ENCODE measurements at regions not wholly inside any gene's neighbourhood (a gene's known extent, or its start where the extent isn't known, plus 50 kb on each side); places are given as distances from the start of the nearest gene placed in this dataset.

DNA sequence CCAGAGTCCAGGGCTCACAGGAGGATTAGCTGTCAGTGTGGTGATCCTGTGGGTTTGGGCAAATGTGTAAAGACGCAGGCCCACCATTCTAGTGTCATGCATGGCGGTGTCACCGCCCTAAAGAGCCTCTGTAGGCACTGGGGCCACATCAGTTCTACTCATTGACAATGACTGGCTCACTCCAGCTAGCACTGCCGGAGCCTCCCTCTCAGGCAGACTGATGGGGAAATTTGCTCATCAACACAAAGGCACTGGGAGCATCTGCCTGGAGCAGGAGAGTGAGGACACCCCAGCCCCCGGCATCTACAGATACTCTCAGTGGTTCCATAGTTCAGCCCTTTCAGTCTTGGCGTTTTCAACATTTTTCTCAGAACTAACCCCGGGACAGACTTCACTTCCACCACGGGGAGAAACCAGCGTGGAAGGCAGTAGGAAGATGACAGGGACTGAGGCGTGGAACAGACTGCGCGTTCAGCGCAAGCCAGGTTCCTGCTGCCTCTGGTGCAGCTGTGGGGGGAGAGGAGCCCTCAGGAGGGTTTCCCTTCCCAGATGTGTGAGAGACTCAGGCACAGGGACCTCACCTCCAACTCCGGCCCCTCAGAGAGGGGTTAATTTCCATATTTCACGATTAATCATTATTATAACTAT, 256.6 kb downstream of the RBFOX3 start:
- ChIA-PET CTCF (no interaction called here), POLR2A (no interaction called here)
- TF ChIP-seq, protein P1, sequence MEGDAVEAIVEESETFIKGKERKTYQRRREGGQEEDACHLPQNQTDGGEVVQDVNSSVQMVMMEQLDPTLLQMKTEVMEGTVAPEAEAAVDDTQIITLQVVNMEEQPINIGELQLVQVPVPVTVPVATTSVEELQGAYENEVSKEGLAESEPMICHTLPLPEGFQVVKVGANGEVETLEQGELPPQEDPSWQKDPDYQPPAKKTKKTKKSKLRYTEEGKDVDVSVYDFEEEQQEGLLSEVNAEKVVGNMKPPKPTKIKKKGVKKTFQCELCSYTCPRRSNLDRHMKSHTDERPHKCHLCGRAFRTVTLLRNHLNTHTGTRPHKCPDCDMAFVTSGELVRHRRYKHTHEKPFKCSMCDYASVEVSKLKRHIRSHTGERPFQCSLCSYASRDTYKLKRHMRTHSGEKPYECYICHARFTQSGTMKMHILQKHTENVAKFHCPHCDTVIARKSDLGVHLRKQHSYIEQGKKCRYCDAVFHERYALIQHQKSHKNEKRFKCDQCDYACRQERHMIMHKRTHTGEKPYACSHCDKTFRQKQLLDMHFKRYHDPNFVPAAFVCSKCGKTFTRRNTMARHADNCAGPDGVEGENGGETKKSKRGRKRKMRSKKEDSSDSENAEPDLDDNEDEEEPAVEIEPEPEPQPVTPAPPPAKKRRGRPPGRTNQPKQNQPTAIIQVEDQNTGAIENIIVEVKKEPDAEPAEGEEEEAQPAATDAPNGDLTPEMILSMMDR (IDR thresholded peaks at IDR 0.05) = no peak
- DNase-seq (no peak), ATAC-seq (no peak)
- Mint-ChIP-seq H3K9me3 (peaks cover 6% of the 10 kb centered on the region), H3K27me3 (peaks cover 26% of the 10 kb centered on the region), H3K4me3 (no peak overlapping the region), H3K4me1 (ENCODE audit: low read depth) (no peaks in the 10 kb centered on the region), H3K27ac (no peak overlapping the region), H3K36me3 (ENCODE audit: low read depth) (no peaks in the 10 kb centered on the region)
- intact Hi-C loops (cut with micrococcal nuclease) = no loop called here

DNA sequence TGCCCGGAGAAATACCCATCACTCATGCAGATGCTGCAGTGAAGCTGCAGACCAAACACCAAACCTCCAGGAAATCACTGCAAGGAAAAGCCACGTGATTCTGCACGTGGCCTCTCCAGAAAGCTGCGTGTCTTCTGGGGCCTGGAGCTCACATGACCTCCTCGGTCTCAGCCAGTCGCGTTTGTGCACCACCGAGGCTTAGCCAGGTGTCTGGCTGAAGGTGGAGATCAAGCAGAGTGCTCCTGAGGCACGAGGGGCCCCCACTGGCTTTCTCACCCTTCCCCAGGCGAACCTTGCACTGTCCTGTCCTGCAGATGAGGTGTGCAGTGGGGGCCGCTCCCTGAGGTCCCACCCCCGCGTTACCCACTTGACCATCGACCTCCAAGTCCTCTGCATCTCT, 257.3 kb downstream of the RBFOX3 start:
- intact Hi-C loops (cut with micrococcal nuclease) = no loop called here
- Mint-ChIP-seq H3K36me3 (ENCODE audit: low read depth) (no peaks in the 10 kb centered on the region), H3K4me3 (no peak overlapping the region), H3K9me3 (peaks cover 6% of the 10 kb centered on the region), H3K4me1 (ENCODE audit: low read depth) (no peaks in the 10 kb centered on the region), H3K27ac (no peak overlapping the region), H3K27me3 (peaks cover 30% of the 10 kb centered on the region)
- CTCF ChIA-PET = no interaction called here
- ATAC-seq (no peak), DNase-seq (no peak)
- TF ChIP-seq, protein P1 (IDR thresholded peaks at IDR 0.05) = no peak
- POLR2A ChIA-PET = no interaction called here

DNA sequence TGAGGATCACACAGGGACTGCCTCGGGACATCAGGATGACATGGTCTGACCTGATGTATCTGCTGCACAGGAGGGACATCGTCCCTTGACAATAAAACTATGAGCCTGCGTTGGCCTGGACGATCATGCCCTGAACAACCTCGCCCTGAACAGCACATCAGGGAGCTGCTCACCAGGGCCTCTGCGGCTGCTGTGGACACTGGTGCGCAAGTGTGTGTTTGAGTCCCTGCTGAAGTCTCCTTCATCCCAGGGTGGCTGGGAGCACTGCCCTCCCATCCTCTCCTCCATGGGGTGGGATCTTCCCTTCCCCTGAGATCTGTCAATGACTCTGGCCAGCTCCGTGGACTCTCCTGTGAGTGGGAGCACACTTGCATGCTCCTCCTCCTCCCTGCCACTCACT, 257.8 kb downstream of the RBFOX3 start:
- CTCF ChIA-PET = no interaction called here
- H3K27me3 Mint-ChIP-seq = peaks cover 31% of the 10 kb centered on the region
- no peak overlapping the region for H3K27ac Mint-ChIP-seq
- peaks cover 6% of the 10 kb centered on the region for H3K9me3 Mint-ChIP-seq
- H3K4me3 Mint-ChIP-seq = no peak overlapping the region
- H3K36me3 Mint-ChIP-seq (ENCODE audit: low read depth) = no peaks in the 10 kb centered on the region
- intact Hi-C loops (cut with micrococcal nuclease) = no loop called here
- no peaks in the 10 kb centered on the region for H3K4me1 Mint-ChIP-seq (ENCODE audit: low read depth)
- DNase-seq = no peak
- TF ChIP-seq, protein P1 (IDR thresholded peaks at IDR 0.05) = no peak
- no peak for ATAC-seq
- POLR2A ChIA-PET = no interaction called here

DNA sequence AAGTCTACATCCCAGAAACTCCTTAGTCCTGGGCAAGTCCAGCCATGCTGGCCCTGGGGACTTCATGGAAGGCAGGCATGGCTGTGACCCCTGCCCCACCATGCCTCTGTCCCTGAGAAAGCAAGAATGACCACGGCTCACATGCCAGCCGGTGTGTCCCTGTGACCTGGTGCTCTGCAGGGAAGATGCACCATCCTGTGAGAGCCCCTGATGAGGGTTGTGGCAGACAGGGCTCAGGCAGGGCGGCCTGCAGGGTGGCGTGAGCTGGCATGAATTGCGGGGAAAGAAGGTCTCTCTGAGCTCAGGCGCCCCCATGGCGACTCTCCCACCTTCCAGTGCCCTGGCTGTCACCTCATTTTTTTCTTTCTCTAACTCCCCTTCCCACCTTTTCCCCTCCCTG, 260.3 kb downstream of the RBFOX3 start:
- POLR2A ChIA-PET = no interaction called here
- TF ChIP-seq, protein P1 (IDR thresholded peaks at IDR 0.05) = no peak
- H3K36me3 Mint-ChIP-seq (ENCODE audit: low read depth) = no peaks in the 10 kb centered on the region
- no peak overlapping the region for H3K27ac Mint-ChIP-seq
- H3K4me1 Mint-ChIP-seq (ENCODE audit: low read depth) = no peaks in the 10 kb centered on the region
- CTCF ChIA-PET = no interaction called here
- peaks cover 34% of the 10 kb centered on the region for H3K27me3 Mint-ChIP-seq
- peaks cover 6% of the 10 kb centered on the region for H3K9me3 Mint-ChIP-seq
- intact Hi-C loops (cut with micrococcal nuclease) = no loop called here
- H3K4me3 Mint-ChIP-seq = no peak overlapping the region
- DNase-seq (no peak), ATAC-seq (no peak)

DNA sequence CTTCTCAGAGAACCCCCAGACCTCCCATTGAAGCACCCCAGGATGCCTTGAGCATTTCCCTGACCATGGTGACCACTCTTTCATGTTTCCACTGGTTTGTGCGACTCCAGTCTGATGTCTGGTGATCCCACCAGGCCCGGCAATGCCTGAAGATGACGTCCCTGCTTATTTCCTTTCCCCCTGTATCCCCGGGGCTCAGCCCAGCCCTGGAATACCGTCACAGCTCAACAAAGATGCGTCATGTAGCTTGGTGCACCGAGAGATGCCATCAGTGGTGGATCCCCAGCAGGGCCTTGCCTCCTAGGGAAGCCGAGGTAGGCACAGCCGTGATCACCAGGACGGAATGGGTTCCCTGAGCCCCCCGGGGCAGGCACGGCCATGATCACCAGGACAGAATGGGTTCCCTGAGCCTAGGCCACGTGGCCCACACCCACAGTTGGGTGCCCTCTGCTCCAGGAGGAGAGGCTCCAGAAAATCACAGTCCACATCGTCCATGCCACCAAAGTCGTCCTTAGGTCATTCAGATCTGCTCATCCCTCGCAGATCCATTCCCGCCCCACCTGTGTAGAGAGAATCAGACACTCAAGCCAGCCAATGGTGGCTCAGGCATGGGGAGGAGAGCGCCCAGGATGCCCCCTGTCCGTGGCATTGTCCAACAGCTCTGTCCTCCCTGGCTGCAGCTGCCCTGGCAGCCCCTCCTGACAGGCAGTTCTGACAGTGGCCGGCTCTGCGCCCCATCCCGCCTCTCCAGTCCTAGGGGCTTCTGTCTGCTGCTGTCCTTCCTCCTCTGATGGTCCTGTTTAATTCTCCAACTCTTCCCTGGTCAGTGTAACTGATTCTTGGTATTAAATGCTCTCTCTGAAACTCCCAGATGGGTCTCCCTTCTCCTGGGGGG, 261.1 kb downstream of the RBFOX3 start:
- TF ChIP-seq, protein P1 (IDR thresholded peaks at IDR 0.05) = no peak
- POLR2A ChIA-PET = no interaction called here
- no peak for DNase-seq
- CTCF ChIA-PET = no interaction called here
- intact Hi-C loops (cut with micrococcal nuclease) = no loop called here
- Mint-ChIP-seq H3K27ac (no peak overlapping the region), H3K36me3 (ENCODE audit: low read depth) (no peaks in the 10 kb centered on the region), H3K9me3 (peaks cover 9% of the 10 kb centered on the region), H3K4me3 (no peak overlapping the region), H3K27me3 (peaks cover 38% of the 10 kb centered on the region), H3K4me1 (ENCODE audit: low read depth) (no peaks in the 10 kb centered on the region)
- ATAC-seq = no peak
